GM19035 (cell line): ENCODE measurements at regions not wholly inside any gene's neighbourhood (a gene's known extent, or its start where the extent isn't known, plus 50 kb on each side); places are given as distances from the start of the nearest gene placed in this dataset.

ENCODE experiments used
- ATAC-seq: cut with Tn5 transposase; IDR thresholded peaks from one replicate; pipeline ENCODE4 v1.9.1; 2021; ENCODE audit not compliant: unreplicated experiment

DNA sequence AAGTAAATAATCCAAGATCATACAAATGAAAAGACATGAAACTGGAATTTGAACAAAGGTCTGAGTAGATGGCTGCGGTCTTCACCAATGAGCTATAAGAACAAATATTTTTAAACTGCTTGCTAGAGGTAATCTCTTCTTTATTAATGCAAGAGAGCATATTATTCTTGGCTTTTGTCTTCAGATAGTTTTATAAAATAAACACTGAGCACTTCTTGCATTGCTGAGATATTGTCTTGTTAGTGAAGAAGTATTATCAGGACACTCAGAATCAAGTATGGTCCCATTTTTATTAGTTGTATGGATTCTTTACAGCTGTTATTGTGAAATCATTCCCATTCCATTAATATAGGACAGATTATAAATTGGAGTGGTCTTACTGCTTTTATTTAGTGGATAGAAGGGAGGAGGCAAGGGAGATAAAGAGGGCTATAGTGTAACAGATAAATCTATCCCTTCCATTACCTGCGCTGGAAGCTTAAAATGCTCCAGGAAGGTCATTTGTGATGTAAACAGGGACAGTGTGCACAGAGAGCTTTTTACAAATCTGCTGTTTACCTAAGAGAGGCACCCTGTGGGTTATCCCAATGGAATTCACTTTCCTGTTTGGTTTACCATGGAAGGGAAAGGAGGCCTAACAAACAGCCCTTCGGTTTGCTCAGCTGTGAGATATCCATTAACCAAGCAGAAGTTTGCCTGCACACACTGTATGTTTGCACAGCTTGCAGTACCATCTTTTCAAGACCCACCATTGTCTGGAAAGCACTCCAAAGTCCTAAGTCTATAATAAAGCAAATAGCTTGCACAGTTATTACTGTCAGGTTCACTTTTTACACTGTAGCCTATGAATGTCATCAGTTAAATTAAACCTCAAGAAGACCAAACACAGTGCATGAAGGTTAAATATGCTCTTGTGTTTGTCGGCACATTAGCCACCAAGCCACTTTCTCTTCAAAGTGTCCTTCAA is 347.7 kb upstream of the TGFBR2 start:
- ATAC-seq = no peak

- no peak for ATAC-seq
Measured at GRCh38 chr3:30259730-30260129, 346.7 kb upstream of the TGFBR2 start.

DNA sequence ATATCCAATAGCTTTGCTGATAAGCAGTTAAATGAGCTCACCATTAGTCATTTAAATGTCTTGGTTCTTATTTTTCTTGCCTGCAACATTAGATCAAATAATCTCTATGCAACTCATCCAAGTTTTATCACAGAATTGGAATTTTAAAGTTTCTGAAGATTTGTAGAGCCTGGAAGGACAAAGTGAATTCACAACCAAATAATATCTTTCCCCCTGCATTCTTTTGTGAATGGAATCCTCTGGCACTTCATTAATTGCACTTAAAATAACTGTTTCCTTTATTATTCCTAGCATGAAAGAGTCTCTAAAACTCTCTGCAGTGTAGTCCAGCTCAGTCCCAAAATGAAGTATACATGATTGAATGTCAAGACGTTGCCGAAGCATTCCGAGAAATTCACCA is 345.6 kb upstream of the TGFBR2 start:
- ATAC-seq = no peak

DNA sequence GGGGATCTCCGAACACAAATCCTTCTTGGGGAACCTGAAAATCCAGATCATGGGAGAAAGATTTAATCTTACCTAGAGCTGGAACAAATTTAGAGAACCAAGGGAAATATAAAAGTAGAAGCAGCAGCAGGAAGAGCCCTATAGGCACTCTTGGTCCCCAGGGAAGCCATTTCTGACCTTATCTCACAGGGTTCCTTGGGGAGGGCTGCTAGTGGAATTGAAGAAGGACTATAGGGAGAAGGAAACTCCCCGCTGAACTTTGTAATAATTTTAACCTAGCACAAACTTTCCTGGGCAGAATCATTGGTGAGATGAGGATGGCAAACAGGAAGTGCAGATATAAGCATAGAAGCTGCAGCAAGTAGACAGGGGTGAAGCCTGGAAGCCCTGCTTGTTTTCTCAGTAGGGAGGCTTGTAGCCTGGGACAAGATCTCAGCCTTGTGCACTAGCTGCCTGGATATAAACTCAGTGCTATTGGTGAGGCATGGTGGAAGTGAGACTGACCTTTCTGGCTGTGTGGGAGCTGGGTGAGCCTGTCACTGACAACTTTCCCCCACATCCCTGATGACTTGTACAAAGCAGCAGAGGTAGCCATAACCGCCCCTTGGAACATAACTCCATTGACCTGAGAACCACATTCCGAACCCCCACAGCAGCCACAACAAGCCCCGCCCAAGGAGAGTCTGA is 343.0 kb upstream of the TGFBR2 start:
- no peak for ATAC-seq

GRCh38 chr3:30263925-30264313 is 342.5 kb upstream of the TGFBR2 start:
- ATAC-seq = no peak

GRCh38 chr3:30266524-30266923 is 339.9 kb upstream of the TGFBR2 start:
- no peak for ATAC-seq

GRCh38 chr3:30268288-30268687 is 338.1 kb upstream of the TGFBR2 start:
- no peak for ATAC-seq

DNA sequence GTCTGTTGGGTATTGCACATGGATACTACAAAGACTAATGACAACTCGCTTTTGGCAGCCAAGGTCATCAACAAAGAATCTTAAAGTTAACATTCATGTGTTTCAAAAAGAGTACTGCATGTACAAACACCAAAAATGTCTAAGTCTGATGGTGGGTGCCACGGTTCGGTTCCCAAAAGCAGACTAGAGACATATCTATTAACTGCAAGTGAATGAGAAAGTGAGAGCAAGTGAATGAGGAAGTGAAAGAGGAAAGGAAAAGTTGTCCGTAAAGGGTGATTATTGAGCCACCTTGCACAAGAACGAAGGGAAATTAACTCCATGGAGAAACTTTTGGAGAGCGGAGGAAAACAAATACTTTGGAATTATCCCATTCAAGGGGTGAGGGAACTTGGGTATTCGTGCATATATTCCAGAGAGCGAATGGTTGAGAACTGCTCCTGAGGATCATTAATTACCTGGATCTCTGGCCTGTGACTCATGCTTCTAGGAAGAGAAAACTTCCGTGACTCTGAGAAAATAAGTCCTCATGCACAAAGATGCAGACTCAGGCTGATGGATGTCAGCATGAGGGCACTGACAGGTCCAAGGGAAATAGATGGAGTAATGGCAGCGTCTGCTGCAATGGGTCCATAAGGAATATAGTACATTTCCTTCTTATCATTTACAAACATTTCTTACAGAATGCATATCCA is 336.5 kb upstream of the TGFBR2 start:
- ATAC-seq = no peak

GRCh38 chr3:30271781-30272180 is 334.6 kb upstream of the TGFBR2 start:
- ATAC-seq = no peak

DNA sequence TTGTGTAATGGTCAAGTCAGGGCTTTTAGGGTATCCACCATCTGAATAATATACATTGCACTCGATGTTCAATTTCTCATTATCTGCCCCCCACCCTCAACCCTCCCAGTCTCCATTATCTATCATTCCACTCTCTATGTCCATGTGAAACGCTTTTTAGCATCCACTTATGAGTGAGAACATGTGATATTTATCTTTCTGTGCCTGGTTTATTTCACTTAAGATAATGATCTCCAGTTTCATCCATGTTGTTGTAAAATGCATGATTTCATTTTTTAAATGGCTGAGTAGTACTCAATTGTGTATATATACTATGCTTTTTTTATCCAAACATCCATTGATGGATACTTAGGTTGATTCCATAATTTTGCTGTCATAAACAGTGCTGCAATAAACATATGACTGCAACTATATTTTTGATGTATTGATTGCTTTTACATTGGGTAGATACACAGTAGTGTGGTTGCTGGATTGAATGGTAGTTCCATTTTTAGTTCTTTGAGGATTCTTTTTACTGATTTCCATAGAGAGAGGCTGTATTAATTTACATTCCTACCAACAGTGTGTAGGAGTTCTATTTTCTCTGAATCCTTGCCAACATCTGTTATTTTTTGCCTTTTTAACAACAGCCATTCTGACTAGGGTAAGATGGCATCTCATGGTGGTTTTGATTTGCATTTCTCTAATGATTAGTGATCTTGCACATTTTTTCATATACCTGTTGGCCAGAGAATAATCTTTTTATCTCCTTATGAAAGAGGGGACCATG is 332.9 kb upstream of the TGFBR2 start:
- ATAC-seq = no peak

GRCh38 chr3:30277494-30277893 is 328.9 kb upstream of the TGFBR2 start:
- no peak for ATAC-seq

DNA sequence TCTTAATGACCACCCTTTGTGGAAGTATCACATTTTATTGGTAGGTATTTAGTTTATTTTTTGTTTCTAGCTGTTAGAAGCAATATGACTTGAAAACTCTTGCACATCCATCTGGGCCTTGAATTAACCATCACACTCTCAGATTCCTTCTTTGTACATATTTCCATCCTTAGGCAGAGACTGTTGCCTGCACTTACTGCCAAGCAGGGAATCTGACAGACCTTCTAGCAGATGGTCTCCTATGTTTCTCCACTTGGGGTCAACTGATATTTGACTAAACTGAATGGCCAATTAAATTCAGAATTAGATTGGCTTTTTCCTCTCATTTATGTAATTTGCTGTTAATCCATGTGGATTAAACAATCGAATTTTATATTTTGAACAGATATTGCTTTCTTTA is 324.9 kb upstream of the TGFBR2 start:
- ATAC-seq = no peak

DNA sequence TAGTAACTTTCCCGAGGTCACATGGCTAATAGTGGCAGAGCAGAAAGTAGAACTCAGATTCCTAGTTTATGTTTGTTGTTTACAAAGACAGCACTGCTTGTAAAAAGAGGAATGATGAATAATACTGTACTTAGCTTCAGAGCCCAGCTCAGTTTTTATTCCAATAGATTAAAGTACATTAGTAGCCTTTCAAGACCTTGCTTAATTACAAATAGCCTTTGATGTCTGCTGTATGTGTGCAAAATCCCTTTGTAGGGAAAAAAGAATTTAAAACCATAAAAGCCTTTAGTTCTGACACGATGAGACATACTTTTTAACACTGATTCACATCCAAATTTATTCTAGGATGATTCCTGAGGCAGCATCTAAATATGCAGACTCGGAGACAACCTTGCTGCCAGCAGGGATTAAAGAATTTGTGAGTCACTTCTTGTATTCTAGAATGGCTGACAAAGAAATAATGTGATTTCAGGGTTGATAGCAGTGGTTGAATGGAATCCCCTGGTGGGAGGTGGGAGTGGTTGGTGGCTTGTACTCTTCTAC is 324.2 kb upstream of the TGFBR2 start:
- no peak for ATAC-seq

DNA sequence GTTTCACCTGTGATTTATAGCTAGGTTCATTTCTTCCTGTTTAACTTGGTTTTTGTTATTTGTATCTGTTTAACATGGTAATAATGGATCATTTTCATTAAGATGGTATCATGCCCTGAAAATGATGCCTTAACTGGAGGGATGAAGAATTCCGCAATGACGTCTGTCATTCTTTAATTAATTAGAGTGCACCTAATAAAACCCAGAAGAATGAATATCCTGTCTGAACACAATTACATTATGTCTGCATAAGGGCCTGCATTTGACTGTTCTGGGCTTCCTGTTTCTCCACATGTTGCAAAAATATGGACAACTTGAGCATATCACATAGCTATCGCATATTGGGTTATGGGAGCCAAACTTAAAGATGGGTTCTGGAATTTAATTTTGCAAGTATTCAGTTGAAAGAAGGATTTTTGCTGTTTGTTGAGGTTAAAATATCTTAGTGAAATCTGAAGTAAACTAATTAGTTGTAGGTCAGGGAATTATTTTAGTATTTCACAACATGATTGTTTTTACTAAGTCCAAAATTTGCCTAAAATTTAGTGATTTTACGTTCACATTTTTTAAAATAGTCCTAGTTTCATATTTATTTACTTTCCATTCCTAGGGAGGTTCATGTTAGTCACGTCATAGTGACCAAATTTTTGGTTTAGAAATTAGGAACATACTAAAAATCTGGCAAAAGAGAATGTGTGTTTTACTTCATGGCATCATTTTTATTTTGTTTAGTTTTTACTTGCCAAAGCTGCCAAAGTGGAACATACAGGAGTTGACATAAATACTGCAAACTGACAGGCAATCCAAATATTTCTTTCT is 321.0 kb upstream of the TGFBR2 start:
- no peak for ATAC-seq

GRCh38 chr3:30286007-30286669 is 320.3 kb upstream of the TGFBR2 start:
- no peak for ATAC-seq

- ATAC-seq = no peak
Measured at GRCh38 chr3:30286811-30287210, 319.6 kb upstream of the TGFBR2 start.

GRCh38 chr3:30288830-30289229 is 317.6 kb upstream of the TGFBR2 start:
- no peak for ATAC-seq

DNA sequence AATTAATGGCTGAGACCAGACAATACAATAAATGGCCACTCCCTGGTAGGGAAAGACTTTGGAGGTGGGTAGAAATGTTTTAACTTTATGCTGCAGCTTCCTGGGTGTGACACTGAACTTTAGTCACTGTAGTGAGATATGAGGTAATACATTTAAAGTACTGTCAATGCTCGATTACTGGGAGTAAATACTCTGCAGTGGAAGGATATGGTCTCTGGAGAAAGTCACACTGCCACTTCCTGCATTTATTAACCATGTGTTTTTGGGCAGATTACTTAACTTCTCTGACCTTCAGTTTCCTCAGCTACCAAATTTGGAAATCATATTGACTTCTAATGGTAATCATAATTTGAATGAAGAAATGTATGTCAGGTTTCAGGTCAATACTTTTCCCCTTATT is 317.1 kb upstream of the TGFBR2 start:
- ATAC-seq = no peak

DNA sequence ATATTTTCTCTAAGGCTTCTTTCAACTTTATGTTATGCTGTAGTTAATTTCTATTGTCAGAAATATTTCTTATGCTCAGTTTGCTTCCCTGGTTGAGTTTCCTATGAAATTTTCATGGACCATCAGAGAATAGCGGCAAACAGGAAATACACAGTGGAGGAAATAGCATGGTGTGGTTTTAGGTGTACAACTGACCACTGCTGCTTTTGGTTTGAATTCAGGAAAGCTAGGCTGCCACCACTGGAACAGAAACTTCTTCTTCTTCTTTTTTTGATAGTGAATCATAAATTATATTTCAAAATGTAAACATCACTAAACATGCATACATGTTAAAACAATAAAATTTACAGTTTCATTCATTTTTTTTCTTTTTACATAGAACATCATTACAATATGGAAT is 316.6 kb upstream of the TGFBR2 start:
- ATAC-seq = no peak
